HG02981 (cell line): ENCODE measurements at regions not wholly inside any gene's neighbourhood (a gene's known extent, or its start where the extent isn't known, plus 50 kb on each side); places are given as distances from the start of the nearest gene placed in this dataset.

Source experiments
- ATAC-seq: cut with Tn5 transposase; IDR thresholded peaks from one replicate; pipeline ENCODE4 v1.9.1; 2021; ENCODE audit warnings: mild to moderate bottlenecking, moderate library complexity; ENCODE audit not compliant: unreplicated experiment

DNA sequence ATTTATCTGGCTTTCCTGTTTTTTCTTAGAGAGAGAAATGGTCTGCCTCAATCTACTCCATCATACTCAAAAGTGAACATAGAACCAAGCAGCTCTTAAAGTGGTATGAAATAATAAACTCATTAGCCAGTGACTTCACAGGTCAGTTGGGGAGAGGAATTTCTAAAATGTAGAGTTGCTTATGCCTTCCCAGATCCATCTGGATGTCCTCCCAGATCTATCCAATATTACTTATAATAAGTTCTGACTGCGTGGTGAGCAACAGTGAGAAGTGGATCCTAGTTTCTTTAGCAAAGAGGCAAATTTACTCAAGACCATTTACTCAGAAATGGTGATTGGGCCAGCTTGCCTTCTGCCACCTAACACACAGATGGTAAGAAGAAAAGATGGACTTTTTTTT lies 748.0 kb downstream of the PCDH18 start:
- no peak for ATAC-seq

GRCh38 chr4:136769717-136770116 lies 762.6 kb downstream of the PCDH18 start:
- ATAC-seq, result no peak

DNA sequence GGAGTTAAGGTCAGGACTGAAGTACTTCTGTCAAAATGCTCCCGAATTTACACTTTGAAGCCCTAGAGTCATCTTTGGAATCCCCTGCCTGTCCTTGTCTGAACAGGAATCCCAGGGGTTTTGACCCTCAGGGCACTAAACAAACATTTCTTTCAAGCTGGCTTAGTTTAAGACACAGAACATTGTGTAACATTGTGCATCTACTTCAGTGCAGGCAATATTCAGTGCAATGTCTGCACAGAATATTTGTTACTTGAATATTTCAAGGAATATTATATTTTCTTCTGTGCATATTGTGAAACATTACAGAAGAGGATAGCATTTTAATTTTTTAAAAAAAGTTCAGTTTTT lies 763.4 kb downstream of the PCDH18 start:
- ATAC-seq, result no peak

- no peak for ATAC-seq
These were observed 763.9 kb downstream of the PCDH18 start for GRCh38 chr4:136768213-136768924.

- no peak for ATAC-seq
These were observed 768.4 kb downstream of the PCDH18 start for GRCh38 chr4:136763919-136764318.

GRCh38 chr4:136755531-136755916 lies 776.8 kb downstream of the PCDH18 start:
- no peak for ATAC-seq

DNA sequence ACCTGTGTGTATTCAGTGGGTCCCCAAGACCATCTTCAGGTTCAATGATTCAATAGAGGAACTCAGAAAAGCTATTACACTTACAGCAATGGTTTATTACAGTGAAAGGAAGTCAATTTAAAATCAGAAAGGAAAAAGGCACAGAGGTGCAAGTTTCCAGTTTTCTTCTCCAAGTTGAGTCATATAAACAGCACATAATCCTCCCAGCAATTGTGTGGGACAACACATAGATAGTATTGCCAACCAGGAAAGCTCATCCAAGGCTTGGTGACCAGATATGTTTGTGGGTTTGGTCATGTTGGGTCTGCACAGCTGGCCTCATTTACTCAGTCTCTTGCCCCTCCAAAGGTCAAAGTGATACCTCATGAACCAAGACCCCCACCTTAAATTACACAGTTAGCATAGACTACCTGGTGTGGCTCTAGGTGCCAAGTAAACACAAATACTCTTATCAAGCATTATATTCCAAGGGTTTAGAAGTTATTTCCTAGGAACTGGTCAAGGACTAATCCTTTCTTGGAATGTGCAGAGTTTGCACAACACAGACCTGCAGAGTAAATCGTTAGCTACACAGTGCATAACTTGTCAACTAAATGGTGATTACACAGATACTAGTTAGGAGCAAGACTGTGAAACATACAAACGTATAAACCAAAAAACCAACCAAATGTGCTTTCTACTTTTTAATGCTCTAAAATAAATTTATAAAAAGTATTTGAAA lies 777.3 kb downstream of the PCDH18 start:
- no peak for ATAC-seq

- ATAC-seq, result no peak
These were observed 780.7 kb downstream of the PCDH18 start for GRCh38 chr4:136751556-136751955.

GRCh38 chr4:136750897-136751296 lies 781.4 kb downstream of the PCDH18 start:
- ATAC-seq, result no peak

- no peak for ATAC-seq
These were observed 782.3 kb downstream of the PCDH18 start for GRCh38 chr4:136749989-136750388.

DNA sequence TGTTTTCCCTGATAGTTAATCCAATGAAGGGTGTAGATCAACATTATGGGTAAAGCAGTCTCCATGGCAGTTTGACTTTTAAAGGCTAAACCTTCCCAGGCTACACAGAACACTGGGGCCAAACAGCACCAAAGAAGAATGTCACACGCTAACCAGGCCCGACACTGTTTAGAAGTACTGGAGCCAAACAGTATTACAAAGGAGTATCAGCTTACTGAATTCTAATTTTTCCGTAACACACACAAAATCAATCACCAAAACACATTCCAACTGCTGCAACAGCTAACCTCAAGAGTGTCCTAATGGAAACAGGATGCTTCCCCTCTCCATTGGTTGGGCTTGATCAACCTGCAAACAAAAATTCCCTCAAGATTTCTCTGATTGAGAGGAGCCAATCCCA lies 783.5 kb downstream of the PCDH18 start:
- ATAC-seq, result no peak

GRCh38 chr4:136748165-136748564 lies 784.1 kb downstream of the PCDH18 start:
- ATAC-seq, result no peak

- ATAC-seq, result no peak
These were observed 789.1 kb downstream of the PCDH18 start for GRCh38 chr4:136743238-136743637.

- ATAC-seq, result no peak
These were observed 790.0 kb downstream of the PCDH18 start for GRCh38 chr4:136742333-136742732.

GRCh38 chr4:136741468-136741867 lies 790.8 kb downstream of the PCDH18 start:
- no peak for ATAC-seq

DNA sequence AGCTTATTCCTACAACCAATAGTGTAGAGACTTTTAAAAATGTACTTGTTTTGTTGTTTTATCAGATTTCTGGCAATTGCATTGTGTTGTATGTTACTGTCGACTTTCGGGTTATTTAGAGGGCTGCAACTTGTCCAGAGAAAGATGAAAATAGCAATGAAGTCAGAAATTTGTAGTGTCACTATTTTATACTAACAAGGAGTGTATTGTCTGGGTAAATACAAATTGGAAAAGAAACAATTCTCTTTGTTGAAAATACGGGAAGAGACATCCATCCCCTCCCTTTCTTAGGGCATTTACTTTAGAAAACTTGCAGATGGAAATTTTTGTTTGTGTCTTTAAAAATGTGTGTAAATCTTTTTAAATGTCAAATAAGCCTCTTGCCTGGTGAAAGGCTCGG lies 792.0 kb downstream of the PCDH18 start:
- ATAC-seq, result no peak

GRCh38 chr4:136737066-136737465 lies 795.2 kb downstream of the PCDH18 start:
- ATAC-seq, result no peak

GRCh38 chr4:136731025-136731424 lies 801.3 kb downstream of the PCDH18 start:
- no peak for ATAC-seq

DNA sequence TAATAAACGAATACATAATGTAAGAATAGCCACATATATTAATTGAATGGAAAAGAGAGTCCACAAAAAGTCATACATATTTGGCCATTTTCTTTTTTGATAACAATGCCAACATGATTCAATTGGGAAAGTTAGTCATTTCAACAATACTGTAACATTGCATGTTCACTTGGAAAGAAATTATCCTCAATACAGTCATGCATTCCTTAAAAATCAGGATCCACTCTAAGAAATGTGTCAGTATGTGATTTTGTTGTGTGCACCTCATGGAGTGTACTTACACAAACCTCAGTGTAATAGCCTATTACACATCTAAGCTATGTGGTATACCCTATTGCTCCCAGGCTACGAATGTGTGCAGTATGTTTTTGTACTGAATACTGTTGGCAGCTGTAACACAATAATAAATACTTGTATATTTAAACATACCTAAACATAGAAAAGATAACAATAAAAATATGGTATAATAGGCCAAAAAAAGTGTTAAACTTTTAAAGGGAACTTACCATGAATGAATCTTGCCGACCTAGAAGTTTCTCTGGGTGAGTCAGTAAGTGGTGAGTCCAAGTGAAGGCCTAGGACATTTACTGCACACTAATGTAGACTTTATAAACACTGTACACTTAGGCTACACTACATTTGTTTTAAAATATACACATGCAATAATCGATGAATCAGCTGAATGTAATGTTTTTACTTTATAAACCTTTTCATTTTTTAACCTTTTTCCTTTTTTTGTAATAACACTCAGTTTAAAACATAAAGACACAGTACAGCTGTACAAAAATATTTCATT lies 806.8 kb downstream of the PCDH18 start:
- ATAC-seq, result no peak

- ATAC-seq, result peak; percentile 48
These were observed 819.2 kb downstream of the PCDH18 start for GRCh38 chr4:136713140-136713539.

GRCh38 chr4:136709897-136710296 lies 822.4 kb downstream of the PCDH18 start:
- ATAC-seq, result no peak

DNA sequence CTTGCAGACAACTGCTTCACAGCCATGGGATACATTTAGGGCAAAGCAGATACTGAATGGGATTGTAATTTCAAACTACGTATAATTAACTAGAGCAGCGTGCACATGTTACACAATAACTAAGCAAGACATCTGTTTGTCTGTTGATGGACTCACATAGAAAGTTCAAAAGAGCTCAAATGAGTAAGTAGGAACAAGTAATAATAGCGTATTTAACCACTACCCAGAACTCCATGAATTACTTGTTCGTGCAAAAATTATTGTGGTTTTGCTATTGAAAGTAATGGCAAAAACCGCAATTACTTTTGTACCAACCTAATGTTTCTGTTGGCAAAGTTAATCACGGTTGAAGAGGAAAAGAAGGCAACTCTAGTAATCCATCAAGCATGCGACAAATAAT lies 825.4 kb downstream of the PCDH18 start:
- ATAC-seq, result no peak
